Activated CD4-positive, alpha-beta T cell treated with anti-CD3 and anti-CD28 coated beads, Interleukin-2, Interleukin-6, amounts not matched to agents 100 ng/mL and 50 ng/mL, durations not matched to agents 16 hours and 8 hours (primary cell): ENCODE measurements at regions not wholly inside any gene's neighbourhood (a gene's known extent, or its start where the extent isn't known, plus 50 kb on each side); places are given as distances from the start of the nearest gene placed in this dataset.
A peak's percentile ranks its signal among the peaks of the same experiment; 100 is the strongest.

Experiments used
- DNase-seq: peaks from one replicate; pipeline ENCODE4 v3.0.0-alpha.2; 2020

DNA sequence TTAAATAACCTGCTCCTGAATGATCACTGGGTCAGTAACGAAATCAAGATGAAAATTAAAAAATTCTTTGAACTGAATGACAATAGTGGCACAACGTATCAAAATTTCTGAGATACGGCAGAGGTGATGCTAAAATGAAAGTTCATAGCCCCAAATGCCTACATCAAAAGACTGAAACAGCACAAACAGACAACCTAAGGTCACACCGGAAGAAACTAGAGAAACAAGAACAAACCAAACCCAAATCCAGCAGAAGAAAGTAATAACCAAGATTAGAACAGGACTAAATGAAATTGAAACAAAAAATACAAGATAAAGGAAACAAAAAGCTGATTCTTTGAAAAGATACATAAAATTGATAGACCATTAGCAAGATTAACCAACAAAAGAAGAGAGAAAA is 324.1 kb downstream of the RBM26 start:
- DNase-seq = no peak

DNA sequence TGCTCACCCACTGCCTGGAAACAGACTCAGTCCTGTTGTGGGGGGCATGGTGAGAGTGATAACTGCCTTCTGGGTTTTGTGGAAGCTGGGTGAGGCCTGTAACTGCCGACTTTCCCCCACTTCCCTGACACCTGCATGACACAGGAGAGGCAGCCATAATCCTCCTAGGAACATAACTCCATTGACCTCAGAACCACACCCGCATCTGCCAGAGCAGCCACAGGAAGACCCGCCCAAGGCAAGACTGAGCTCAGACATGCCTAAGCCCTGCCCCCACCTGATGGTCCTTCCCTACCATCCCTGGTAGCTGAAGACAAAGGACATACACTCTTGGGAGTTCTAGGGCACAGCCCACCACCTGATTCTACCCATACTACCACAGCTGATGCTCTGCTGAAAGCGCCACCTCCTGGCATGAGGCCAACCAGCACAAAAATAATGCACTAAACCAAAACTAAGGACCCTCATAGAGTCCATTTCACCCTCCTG is 326.7 kb downstream of the RBM26 start:
- DNase-seq = no peak

DNA sequence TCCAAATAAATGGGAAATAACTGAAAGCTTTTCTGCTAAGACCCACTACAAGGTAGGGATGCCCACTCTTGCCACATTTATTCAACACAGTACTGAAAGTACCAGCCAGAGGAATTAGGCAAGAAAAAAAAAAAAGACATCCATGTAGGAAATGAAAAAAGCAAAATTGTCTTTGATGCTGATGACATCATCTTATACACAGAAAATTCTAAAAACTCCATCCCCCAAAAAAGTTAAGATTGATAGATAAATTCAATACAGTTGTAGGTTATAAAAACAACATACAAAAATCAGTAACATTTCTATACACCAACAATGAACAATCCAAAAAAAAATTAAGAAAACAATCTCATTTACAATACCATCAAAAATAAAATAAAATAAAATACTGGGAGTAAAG is 330.4 kb downstream of the RBM26 start:
- no peak for DNase-seq

DNA sequence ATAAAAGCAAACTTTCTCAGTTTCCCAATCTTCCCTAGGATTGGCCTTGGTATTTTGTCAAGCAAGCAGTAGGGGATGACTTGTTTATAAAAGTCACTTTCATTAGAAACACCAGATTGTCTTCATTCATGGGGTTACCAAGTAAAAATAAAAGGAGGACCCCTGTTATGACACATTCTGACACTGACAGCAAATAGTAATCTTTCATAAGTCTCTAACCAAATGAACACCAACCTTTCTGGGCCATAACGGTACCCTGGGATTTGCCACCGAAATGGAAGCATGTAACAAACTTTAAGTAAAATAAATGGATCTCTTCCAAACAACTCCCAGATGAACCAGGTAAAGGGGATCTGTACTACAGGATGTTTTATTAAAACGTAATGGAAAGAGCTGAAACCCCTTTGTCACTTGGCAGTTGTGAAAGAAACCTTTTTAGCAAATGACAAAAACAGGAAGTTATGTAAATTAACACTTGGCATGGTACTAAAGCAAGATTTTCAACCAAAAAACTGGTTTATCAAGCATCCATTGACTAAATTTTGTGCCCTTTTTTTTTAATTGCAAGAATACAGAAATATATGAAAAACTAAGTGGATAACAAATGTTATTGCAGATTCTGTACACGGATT is 335.6 kb downstream of the RBM26 start:
- no peak for DNase-seq

DNA sequence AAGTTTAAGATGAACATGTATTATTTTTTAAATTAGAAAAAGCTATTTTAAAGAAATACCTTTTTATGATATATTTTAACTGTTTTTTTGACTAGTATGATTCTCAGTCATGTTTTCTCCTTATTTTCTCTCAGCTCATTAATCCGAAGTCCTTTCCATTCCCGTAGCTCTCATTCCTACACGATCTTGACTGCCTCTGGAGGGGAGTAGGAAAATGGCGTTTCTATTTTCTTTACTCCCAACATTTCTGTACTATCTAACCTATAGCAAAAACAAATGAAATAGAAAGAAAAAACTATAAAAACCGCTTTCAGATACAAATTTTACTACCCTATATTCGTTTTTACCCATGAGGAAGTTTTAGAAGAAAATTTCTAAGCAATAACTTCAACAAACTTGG is 343.8 kb downstream of the RBM26 start:
- no peak for DNase-seq

DNA sequence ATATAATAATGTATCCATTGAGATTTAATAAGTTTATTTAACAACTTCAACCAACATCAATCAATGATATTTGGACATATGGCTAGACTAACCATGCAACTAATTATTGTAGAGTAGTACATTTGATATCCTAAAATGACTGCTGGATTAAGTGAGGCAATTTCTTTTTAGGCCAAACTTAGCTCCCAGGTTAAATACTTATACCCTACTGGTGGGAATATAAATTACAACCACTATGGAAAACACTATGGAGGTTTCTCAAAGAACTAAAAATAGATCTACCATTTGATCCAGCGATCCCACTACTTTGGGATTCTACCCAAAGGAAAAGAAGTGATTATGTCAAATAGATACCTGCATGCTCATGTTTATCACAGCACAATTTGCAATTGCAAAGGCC is 345.8 kb downstream of the RBM26 start:
- DNase-seq = no peak

DNA sequence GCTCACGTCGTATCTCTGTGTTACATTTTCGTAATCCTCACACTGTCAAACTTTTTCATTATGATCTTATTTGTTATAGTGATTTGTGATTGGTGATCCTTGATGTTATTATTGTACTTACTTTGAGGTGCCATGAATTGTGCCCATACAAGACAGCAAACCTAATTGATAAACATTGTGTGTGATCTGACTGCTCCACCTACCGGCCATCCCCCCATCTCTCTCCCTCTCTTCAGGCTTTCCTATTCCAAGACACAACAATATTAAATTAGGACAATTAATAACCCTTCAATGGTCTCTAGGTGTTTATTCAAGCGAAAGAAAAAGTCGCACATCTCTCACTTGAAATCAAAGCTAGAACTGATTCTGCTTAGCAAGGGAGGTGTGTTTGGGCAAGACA is 349.3 kb downstream of the RBM26 start:
- DNase-seq = no peak

DNA sequence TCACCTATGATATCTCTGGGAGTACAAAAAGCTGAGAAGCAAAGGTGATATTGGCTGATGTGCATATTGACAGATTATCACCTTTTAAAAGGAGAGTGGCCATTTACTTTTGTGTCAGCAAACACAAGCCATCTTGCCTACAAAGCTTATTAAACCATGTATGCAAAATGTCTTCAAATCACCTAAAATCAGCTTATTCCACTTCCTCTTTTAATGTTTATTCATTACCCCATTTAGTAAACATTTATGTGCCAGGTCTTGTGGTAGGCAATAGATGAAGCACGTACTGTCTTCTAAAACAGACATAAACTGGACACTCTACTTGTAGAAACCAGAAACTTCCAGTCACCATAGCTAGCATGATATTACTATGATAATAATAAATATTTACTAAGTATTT is 354.6 kb downstream of the RBM26 start:
- no peak for DNase-seq

DNA sequence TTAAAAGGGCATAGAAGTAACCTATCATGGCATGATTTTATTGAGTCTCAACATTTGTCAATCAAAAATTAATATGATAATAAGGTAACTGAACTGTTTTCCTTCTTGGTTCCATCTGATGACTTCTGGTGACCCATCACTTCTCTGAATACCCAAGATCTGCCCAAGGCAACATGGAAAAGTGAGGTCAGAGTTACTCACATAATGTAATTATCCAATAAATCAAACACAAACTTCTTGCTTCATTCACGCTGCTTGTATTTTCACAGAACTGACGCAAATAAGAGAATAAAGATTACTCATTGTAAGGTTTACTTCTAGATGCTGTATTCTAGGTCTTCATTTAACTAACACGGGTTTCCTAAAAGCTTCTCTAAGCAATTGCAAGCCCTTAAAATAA is 361.6 kb downstream of the RBM26 start:
- DNase-seq = no peak

DNA sequence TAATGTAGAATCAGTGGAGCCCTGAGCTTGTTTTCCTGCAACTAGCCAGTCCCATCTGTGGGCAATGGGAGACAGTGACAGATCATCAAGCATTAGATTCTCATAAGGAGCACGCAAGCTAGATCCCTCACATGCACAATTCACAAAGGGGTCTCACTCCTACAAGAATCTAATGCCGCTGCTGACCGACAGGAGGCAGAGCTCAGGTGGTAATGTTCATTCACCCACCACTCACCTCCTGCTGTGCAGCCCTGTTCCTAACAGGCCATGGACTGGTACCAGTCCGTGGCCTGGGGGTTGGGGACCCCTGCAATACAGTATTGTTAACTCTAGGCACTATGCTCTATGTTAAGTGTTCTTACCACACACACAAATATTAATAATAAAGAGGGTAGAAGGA is 362.8 kb downstream of the RBM26 start:
- DNase-seq = no peak

DNA sequence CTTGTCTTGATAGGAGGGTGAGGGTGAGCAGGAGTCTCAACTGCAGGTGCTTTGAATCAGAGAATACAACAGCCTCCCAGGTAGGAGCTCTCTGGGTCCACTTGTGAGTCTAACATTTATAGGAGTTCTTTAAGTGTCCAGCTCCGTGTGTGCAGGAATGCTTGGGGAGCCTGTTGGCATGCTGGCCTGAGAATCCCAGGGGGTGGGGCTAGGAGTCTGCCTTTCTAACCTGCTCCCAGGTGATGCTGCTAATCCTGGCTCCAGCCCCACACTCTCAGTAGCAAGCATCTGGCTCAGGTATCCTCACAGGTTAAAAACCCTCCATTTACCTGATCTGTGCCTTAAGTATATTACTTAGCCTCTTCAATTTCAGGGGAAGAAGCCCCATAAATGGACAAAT is 368.9 kb downstream of the RBM26 start:
- no peak for DNase-seq

DNA sequence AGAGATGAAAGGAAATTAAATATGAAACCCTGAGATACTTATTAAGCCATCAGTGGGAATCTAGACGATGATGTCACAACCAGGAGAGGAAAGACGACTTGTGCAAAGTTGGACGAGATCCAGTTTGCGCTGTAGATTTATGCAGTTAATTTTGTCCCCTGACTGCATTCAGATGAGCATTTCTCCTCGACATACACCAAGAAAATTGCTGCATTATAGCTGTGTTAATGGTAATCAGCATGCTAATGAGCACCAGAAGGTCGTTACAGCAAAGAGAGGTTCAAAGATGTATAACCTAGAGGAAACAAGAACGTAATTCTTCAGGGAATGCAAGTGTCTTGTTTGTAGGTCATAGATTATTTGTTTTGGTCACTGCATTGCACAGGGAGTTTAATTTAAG is 371.7 kb downstream of the RBM26 start:
- DNase-seq = no peak

DNA sequence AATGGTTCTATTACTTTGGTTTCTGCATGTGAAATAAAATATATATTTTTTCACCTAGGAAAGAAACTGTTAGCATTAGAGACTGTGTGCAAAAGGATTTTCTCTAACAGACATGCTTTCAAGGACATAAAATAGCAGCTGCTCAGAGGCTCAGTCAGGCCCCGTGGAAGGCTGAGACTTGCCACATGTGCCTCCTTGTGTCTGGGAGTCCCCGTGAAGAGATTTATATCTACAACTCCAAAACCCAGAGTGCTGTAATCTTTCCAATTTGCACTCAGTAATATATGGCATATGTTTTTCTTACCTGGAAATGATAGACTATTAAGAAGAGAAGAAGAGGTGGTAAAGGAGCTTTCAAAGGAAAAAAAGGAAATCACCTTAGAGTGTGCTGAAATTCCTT is 371.6 kb upstream of the OBI1 start:
- no peak for DNase-seq

DNA sequence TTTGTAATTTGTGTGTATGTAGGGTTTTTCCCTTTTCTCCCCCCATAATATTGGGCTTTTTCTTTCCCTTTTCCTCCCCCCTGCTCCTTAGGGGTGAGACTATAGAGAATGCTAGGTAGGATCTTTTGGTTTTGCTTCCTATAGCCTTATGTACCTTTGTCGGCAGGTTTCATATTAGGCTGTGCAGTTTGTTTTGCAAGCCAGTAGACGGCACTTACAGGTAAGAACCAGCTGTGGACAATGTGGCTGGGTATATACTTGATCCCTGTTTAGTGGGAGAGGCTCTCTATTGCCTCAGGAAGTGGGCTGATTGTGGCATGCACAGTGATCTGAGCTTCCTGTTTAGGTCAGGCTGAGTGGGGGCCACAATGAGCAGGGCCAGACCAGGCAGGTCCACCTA is 359.2 kb upstream of the OBI1 start:
- DNase-seq = no peak

DNA sequence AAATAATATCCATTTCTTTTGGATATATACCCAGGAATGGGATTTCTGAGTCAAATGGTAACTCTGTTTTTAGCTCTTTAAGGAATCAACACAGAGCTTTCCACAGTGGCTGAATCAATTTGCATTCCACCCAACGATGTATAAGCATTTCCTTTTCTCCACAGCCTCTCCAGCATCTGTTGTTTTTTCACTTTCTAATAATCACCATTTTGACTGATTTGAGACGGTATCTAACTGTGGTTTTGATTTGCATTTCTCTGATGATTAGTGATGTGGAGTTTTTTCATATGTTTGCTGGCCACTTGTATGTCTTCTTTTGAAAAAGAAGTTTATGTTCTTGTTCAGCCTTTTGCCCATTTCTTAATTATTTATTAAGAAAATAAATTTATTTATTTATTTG is 352.2 kb upstream of the OBI1 start:
- DNase-seq = no peak

DNA sequence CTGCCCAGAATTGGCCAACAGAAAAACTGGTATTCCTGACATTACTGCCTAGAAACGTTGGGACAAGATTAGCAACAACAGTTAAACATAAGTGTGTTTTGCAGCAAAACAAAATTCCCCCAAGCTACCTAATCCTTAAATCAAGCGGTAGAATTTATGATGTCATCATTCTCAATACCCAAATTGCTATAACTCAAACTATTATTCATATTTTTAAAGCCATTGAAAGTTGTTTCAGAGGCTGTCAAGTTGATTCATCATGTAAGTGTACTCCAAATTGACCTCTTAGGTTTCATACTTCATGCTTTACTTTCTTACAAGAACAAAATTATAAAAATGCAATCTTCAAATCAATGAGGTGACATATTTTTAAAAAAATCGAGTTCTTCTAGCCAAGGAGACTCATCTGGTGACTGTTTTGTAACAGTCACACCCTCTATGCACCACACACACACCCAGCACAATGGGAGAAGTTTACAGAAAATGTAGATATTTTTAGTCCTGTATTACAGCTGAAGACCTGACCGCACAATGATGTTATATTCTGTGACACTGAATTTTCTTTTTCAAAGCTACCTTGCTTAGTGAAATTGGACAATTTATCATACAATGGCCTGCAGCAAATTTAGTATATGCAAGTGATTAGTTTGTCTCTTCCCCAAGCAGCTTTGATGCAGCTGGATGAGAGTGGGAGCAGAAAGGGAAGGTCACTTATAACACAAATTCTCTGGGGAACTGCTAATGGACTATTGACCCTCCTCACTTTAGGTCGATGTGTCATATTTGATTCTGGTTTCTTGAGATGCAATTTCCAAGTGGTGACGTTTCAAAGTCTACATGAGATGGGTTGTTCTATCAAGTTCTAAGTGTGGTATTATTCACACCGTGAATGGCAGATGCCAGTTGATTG is 345.3 kb upstream of the OBI1 start:
- DNase-seq = no peak

DNA sequence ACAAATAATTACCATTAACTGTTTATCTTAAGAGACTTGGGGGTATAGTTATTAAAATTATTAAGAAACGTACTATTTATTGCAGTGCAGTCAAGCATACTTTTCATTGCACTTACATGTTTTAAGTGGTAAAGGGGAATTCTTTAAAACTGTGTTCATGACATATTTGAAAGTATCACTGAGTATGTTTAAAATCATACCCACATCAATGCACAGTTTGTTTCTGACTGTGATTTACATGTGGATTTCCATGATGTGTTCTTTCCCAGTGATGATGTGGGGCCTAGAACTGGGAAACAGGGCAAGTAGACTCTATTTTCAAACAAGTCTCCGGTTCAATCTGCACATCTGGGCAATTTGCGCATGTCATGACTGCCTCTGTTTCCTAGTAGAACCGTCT is 340.5 kb upstream of the OBI1 start:
- DNase-seq = no peak

DNA sequence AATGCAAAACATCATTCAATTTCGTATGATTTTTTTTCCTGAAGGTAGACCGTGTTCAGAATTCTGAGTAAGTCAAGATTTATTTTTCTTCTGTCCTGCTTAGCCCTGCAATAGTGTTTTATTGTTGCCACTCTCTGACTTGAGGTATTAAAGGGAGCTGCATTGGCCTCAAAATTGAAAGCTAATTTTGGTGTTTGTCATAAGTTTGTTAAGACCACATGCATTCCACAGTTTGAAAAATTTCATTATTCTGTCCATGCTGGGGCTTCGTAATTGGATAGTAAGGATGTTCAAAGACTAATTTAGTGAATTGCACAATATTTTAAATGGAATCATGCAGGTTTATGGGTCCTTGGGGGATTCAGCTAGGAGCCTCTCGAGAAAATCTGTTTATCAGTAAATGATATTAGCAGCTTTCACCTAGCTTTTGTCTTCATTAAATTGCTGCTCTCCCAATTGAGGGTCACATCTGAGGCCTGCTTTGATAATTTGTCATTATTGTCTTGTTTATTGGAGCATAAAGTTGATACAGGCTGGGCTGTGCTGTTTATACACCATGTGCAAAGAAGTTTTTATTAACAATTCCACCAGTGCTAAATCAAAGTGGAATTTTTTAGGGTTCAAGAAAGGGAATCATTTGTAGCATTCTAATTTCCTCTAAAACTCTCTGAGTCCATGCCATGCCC is 339.8 kb upstream of the OBI1 start:
- no peak for DNase-seq

DNA sequence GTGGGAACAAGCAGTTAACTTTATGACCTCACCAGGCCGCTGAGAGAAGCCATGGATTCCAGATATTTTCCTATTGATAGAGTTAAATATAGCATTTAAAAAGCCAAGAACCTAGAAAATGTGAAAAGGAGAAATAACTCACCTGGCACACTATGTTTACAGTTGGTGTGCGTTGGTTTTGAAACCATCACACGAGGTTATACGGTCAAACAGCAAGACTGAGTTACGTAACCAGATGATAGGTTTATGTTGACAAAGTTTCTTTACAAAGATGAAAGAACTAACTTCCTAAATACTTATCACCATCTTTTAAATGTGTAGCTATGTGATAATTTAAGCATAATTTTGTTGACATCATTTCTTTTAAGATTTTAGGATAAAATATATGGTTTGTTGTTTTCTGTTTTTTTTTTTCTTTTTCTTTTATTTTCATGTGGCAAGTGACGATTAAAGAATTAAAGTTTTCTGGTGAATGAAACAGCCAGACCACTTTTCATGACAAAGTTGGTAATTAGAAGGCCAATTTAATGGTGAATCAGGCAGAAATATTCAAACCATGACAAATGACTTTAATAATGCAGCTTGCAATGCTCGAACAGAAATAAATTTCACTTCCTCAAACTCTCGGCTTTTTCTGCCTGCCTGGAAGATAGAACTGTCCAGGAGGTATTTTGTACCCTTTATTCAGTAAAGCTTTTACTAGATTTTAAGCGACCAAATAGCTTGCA is 339.1 kb upstream of the OBI1 start:
- no peak for DNase-seq

DNA sequence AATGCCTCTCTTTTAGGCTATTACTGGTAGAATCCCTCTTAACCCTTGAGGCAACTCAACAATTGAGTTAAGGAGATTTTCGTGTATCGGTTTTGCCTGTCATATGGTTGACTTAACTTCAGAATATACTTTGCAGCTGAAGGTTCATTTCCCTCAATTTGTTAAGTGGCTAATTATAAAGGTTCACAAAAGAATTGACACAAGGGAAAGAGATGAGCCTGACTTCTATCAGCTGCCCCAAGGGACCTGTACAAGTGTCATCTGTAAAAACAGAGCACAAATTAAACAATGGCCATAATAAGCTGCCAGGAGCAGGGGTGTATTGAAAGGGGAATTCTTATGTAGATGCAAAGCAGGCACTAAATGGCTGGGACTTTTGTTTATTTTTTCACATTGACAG is 334.8 kb upstream of the OBI1 start:
- no peak for DNase-seq

DNA sequence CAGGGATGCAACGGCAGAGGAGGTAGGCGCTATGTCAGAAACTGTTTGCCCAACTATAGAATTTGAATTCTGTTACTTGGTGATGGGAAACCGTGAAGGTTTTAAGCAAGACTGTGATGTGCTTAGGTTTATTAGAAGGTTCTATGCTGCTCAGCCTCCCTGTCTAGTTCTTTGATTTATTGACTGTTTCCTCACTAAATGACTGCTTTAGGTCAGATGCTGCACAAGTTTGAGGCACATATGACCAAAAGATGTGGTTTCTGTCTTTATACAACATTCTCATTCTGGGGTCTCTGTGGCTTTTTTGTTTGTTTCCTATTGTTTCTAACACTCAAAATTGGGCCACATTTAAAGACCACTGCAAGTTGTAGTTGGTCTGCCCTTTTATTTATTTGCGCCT is 323.0 kb upstream of the OBI1 start:
- no peak for DNase-seq

DNA sequence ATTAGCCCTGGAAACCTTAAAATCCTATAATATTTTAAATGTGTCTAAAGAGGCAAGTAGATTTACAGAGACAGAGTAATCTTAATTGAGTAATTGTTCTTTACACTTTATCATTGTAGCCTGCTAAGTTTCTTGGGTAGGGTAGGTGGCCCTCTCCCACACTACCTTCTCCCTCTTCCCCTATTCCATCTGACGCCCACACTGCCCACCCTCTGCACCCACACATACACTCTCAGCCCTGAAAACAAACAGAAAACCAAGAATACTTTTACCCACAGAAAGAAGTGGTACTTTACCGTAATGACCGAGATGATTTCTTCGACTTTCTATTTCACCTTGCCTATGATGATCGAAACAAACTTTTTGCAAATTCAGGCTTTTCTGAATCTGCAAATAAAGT is 320.4 kb upstream of the OBI1 start:
- no peak for DNase-seq

DNA sequence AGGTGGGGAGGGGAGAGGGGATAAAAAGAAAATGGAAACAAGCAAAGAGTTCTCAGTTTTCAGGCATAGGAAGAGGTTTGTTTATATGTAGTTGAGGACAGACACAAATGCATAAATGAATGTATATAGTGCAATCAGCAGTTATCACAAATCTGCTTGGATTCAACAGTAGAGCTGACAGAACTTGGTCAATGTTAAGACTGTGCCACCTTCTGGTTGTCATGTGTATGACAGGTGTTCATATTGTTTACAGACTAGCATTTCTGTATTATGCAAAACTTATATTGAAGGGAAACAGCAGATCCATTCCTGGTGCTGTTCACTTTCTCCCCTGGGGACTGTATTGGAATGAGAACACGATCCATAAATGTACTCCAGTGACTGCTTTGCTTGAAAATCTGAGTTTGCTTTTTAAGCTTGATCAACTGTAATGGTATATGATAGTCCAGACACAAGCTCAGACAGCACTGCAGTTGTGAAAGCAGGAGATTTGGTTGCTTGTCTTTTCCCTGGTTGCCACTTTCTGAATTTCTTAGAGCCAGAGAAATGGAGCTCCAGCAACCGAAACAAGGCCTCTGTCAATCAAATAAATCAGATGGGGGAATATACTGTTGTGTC is 319.5 kb upstream of the OBI1 start:
- peak; percentile 60 for DNase-seq
